ENCODE measurements at regions not wholly inside any gene's neighbourhood (a gene's known extent, or its start where the extent isn't known, plus 50 kb on each side); places are given as distances from the start of the nearest gene placed in this dataset.

GRCh38 chr12:16136219-16136988, 141.1 kb downstream of the SLC15A5 start:
- no peak for TF ChIP-seq CTCF (conservative IDR thresholded peaks at IDR 0.05; ENCODE audit: low read depth, low read length)
- no peak overlapping the region for H3K4me3 ChIP-seq (ENCODE audit: low read depth, low read length)
- no peak for DNase-seq (ENCODE audit: low read depth)

- no peak overlapping the region for H3K4me3 ChIP-seq (ENCODE audit: low read depth, low read length)
- no peak for TF ChIP-seq CTCF (conservative IDR thresholded peaks at IDR 0.05; ENCODE audit: low read depth, low read length)
- no peak for DNase-seq (ENCODE audit: low read depth)
Observed at GRCh38 chr12:16135323-16135722, 142.2 kb downstream of the SLC15A5 start.

- H3K4me3 ChIP-seq (ENCODE audit: low read depth, low read length), result no peak overlapping the region
- DNase-seq (ENCODE audit: low read depth), result no peak
- no peak for TF ChIP-seq CTCF (conservative IDR thresholded peaks at IDR 0.05; ENCODE audit: low read depth, low read length)
Observed at GRCh38 chr12:16130343-16130742, 147.1 kb downstream of the SLC15A5 start.

- H3K4me3 ChIP-seq (ENCODE audit: low read depth, low read length), result no peak overlapping the region
- no peak for TF ChIP-seq CTCF (conservative IDR thresholded peaks at IDR 0.05; ENCODE audit: low read depth, low read length)
- no peak for DNase-seq (ENCODE audit: low read depth)
Observed at GRCh38 chr12:16121953-16122352, 155.5 kb downstream of the SLC15A5 start.

DNA sequence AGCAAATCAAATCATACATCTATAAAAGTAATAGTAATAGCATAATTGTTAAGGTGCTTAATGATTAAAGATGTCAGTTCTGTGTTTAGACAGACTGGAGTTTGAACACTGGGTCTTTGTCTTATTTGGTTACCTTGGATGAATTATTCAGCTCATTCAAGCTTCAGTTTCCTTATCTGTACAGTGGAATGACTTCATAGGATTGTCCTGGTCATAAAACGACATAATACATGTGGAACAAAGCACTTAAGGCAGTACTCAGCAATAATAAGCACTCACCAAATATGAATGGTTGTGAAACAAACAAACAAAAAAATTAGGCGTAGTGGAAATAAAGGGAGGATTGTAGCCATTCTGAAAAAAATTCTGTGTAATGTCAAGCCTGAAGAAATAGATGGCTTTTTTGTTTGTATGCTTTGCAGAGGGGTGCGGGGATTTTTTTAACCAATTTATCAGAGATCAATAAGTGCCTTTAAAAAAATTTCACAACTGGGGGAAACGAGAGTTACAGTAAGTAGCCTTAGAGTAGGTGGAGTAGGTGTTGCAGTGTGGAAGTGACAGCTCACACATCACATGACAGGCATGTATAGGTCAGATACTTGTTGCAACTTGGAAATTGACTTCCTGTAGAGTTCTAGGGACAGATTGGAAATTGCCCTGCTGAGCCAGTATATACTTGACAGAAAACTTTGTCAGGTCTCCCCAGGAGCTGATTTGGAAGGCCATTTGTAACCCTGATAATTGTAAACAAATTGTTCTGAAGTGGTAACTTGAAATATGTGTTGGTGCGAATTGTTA, 157.7 kb downstream of the SLC15A5 start:
- no peak for TF ChIP-seq CTCF (conservative IDR thresholded peaks at IDR 0.05; ENCODE audit: low read depth, low read length)
- DNase-seq (ENCODE audit: low read depth), result no peak
- no peak overlapping the region for H3K4me3 ChIP-seq (ENCODE audit: low read depth, low read length)

- TF ChIP-seq CTCF (conservative IDR thresholded peaks at IDR 0.05; ENCODE audit: low read depth, low read length), result no peak
- H3K4me3 ChIP-seq (ENCODE audit: low read depth, low read length), result no peak overlapping the region
- no peak for DNase-seq (ENCODE audit: low read depth)
Observed at GRCh38 chr12:16118586-16118985, 158.9 kb downstream of the SLC15A5 start.

All from choroid plexus epithelial cell (primary cell).